ENCODE measurements at regions not wholly inside any gene's neighbourhood (a gene's known extent, or its start where the extent isn't known, plus 50 kb on each side); places are given as distances from the start of the nearest gene placed in this dataset.

- no peak for DNase-seq (ENCODE audit: low spot score)
These were observed 1287.1 kb downstream of the TMEM121 start for GRCh38 chr14:106813477-106813823.

DNA sequence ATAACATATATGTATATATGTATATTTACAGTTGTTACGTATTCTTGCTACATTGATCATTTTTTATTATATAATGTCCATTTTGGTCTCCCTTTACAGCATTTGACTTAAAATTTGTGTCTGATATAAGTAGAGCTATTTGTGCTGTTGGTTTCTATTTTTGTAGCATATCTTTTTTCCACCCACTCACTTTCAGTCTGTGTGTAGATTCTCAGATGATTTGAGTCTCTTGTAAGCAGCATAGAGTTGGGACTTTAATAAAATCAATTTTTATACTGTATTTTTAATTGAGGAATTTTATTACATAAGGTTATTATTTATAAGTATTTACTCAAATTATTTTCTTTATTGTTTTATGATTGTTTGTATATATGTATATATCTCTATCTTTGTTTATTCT, 1293.7 kb downstream of the TMEM121 start:
- DNase-seq (ENCODE audit: low spot score), result no peak

- DNase-seq (ENCODE audit: low spot score), result no peak
These were observed 1294.7 kb downstream of the TMEM121 start for GRCh38 chr14:106821119-106821518.

GRCh38 chr14:106822905-106823304, 1296.5 kb downstream of the TMEM121 start:
- DNase-seq (ENCODE audit: low spot score), result no peak

DNA sequence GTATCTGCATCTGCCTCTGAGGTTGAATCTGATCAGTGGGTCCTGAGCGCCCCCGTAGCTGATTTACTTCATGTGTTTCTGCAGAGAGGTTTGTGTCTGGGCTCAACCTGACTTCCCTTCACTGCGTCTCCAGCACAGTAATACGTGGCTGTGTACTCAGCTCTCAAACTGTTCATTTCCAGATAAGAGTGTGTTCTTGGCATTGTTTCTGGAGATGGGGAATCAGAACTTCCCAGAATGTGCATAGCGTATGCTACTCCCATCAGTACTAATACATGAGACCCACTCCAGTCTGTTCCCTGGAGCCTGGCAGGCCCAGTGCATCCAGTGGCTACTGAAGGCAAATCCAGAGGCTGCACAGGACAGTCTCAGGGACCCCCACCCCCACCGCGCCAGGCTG, 1297.2 kb downstream of the TMEM121 start:
- no peak for DNase-seq (ENCODE audit: low spot score)

DNA sequence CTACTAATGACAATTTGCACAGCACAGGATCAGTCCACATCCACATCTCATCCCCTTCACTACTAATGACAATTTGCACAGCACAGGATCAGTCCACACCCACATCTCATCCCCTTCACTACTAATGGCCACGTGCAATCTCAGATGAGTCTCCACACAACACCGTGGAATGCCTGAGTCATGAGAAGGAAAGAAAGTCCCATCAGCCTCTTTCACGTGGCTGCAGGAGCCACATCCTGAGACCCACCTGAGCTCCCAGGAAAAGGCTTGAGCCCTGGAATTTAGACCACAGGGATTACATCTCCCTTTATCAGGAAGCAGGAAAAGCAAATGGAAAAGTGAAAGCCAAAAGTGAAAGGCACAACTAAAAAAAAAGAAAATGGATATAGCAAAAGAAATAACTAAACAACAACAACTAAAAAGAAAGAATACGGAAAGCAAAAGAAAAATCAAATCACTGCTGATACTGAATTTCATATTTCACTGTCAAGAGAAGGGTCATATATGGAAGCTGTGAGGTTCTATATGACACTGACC, 1300.5 kb downstream of the TMEM121 start:
- no peak for DNase-seq (ENCODE audit: low spot score)

DNA sequence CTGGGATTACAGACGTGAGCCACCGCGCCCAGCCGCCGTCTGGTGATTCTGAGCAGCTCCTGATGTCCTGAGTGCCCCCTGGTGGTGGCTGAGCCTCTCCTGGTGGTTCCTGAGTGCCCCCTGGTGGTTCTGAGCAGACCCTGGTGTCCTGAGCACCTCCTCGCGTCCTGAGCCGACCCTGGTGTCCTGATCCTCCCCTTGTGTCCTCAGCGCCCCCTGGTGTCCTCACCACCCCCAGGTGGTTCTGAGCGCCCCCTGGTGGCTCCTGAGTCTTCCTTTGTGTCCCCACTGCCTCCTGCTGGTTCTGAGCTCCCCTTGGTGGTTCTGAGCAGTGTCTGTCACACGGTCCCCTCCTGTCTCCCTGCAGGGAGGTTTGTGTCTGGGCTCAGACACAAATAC, 1304.9 kb downstream of the TMEM121 start:
- DNase-seq (ENCODE audit: low spot score), result no peak

GRCh38 chr14:106837870-106838269, 1311.5 kb downstream of the TMEM121 start:
- no peak for DNase-seq (ENCODE audit: low spot score)

- DNase-seq (ENCODE audit: low spot score), result no peak
These were observed 1312.8 kb downstream of the TMEM121 start for GRCh38 chr14:106838991-106839769.

- no peak for DNase-seq (ENCODE audit: low spot score)
These were observed 1313.9 kb downstream of the TMEM121 start for GRCh38 chr14:106840258-106840657.

- DNase-seq (ENCODE audit: low spot score), result no peak
These were observed 1314.6 kb downstream of the TMEM121 start for GRCh38 chr14:106840991-106841390.

- no peak for DNase-seq (ENCODE audit: low spot score)
These were observed 1315.3 kb downstream of the TMEM121 start for GRCh38 chr14:106841701-106842100.

DNA sequence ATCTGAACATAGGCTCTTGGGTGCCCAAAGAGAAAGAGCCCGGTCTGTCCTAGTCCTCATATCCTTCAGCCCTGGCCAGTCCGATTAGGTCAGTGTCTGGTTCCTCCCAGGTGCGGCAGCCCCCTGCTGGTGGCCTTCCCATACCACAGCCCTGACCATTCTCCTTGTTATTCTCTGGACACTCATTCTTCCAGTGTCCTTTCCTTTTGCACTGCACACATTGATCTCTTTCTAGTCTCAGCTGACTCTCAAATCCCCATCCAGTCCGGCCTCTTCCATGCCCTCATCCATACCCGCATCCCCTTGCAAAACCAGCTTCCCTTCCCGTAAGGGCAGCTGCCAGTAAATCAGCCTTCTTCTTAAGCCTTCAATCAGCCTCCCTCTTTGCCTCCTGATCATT, 1316.3 kb downstream of the TMEM121 start:
- DNase-seq (ENCODE audit: low spot score), result no peak

DNA sequence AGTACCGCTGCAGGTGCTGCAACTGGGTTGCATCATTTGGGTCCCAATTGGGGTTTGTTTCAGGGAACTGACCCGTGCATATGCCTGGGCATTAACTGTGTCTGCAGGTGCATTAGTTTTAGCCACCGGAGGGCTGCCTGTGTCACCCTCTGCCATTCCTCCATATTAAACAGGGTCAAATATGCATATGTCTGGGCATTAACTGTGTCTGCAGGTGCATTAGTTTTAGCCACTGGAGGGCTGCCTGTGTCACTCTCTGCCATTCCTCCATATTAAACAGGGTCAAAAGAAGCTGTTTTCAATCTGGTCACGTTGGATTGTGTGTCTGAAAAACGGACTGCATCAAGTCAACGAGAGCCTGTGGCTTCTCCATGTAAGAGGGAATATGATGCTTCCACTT, 1317.0 kb downstream of the TMEM121 start:
- DNase-seq (ENCODE audit: low spot score), result no peak

- no peak for DNase-seq (ENCODE audit: low spot score)
These were observed 1317.6 kb downstream of the TMEM121 start for GRCh38 chr14:106843951-106844483.

- no peak for DNase-seq (ENCODE audit: low spot score)
These were observed 1318.4 kb downstream of the TMEM121 start for GRCh38 chr14:106844608-106845285.

GRCh38 chr14:106845286-106846087, 1319.1 kb downstream of the TMEM121 start:
- no peak for DNase-seq (ENCODE audit: low spot score)

GRCh38 chr14:106846218-106846617, 1319.8 kb downstream of the TMEM121 start:
- no peak for DNase-seq (ENCODE audit: low spot score)

DNA sequence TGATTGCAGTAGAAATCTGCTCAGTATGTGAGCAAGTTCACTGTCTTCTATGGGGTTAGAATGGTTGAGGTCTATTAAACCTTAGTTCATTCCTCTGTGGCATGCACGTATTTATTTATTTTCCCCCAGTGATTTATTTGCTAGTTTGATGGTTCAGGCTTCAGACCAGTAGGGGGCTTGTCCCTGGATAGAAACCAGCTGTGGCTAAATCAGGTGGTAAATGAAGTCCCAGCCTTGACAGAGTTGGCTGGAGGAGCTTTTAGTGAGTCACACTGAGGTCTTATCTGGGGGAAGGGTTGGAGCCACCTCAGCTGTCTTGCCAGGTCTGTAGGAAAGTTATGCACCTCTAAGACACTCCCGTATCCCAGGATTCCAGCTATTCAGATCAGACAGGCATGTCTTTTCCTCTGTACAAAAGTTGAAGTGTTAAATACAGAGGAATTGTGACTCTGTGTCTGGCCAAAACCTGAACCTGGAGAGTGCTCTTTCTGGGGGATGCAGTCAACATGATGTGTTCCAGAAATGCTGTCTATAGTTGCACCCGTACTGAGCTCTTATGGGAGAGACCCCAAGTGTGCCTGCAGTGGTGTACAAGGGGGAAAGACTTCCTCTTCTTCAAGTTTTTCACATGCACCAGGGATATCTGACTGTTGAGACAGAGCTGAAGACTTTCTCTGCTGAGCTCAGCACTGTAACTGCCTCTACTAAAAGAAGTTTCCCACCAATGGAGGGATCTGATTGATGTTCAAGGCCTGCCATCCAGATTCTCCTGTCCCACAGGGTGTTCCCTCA, 1322.1 kb downstream of the TMEM121 start:
- DNase-seq (ENCODE audit: low spot score), result no peak

DNA sequence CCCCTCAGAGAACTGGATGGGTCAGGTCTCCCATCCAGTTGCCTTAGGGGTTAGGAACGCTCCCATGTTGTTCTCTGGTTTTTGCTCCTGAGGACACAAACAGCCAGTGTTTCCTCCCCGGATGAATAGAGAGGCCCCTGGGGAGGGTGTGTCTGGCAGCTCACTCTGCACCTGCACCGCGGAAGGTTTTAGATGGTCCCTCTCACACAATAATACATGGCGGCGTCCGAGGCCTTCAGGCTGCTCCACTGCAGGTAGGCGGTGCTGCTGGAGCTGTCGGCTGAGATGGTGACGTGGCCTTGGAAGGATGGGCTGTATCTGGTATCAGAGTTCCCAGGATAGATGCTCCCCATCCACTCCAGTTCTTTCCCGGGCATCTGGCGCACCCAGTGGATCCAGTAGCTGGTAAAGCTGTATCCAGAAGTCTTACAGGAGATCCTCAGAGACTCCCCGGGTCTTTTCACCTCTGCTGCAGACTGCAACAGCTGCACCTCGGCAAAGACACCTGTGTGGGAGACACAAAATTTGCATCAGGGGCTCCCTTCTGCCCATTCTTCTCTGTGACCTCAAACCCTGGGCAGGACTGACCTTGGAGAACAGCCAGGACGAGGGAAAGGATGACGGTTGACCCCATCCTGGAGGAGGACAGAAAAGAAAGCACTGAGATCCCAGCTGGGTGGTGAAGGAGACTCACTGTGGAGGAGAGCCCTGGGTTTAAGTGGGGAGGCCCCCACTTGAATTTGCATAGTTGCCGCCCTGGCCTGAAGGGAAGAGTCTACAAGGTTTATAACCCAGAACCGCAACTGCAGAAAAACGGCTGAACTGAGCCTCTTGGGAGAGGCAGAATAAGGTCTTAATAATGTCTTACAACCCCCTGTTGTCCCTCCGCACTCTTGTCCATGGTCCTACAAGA, 1324.8 kb downstream of the TMEM121 start:
- DNase-seq (ENCODE audit: low spot score), result no peak
